ENCODE measurements at regions not wholly inside any gene's neighbourhood (a gene's known extent, or its start where the extent isn't known, plus 50 kb on each side); places are given as distances from the start of the nearest gene placed in this dataset.

GRCh38 chr14:56414236-56414635 lies 165.4 kb upstream of the TMEM260 start:
- TF ChIP-seq FOSL1 (IDR thresholded peaks at IDR 0.05; ENCODE audit: low read depth) (no peak), EZH2 (IDR thresholded peaks at IDR 0.05) (no peak)

All from HCT116 (cell line).